OCI-LY7 (cell line): ENCODE measurements at regions not wholly inside any gene's neighbourhood (a gene's known extent, or its start where the extent isn't known, plus 50 kb on each side); places are given as distances from the start of the nearest gene placed in this dataset.

Source experiments
- BruUV-seq: library from RNA; stranded (reverse); fragments of 400-500 nt; replicated peaks from 2 replicates; lab custom pipeline; 2021; lab: Mats Ljungman, UMichigan
- CTCF ChIA-PET: fragments of 300-600 bp; sonication (Branson Sonifier 250); formaldehyde crosslinking; loops from one replicate; lab custom pipeline; 2022; ENCODE audit warnings: antibody characterized with exemption; ENCODE audit not compliant: unreplicated experiment; lab: Charles Lee
- POLR2A ChIA-PET: fragments of 300-600 bp; sonication (Branson Sonifier 250); formaldehyde crosslinking; loops from one replicate; lab custom pipeline; 2022; ENCODE audit warnings: antibody characterized with exemption; lab: Charles Lee
- DNase-seq: peaks from one replicate; pipeline ENCODE4 v3.0.0-alpha.2; 2015; ENCODE audit warnings: low spot score
- H2AFZ ChIP-seq: fragments of 200-600 bp; sonication (generic), shearing (Covaris generic); 2 replicates; pipeline ENCODE4 v1.6.1; 2014; ENCODE audit warnings: mild to moderate bottlenecking, antibody characterized with exemption, low read length, moderate library complexity
- H3K27ac ChIP-seq: fragments of 200-600 bp; sonication (generic); 2 replicates; pipeline ENCODE4 v1.5.1; 2014; ENCODE audit warnings: mixed run types, low read depth, mild to moderate bottlenecking, moderate library complexity, low read length, inconsistent platforms; ENCODE audit not compliant: poor library complexity, severe bottlenecking
- H3K36me3 ChIP-seq: fragments of 200-600 bp; sonication (generic); 2 replicates; pipeline ENCODE4 v1.6.1; 2014; ENCODE audit warnings: mild to moderate bottlenecking, antibody characterized with exemption, low read length, moderate library complexity, mixed read lengths; ENCODE audit not compliant: insufficient read depth
- H3K4me1 ChIP-seq: fragments of 200-600 bp; sonication (generic); 2 replicates; pipeline ENCODE4 v1.5.1; 2014; ENCODE audit warnings: mild to moderate bottlenecking, low read length; ENCODE audit not compliant: insufficient read depth, poor library complexity, severe bottlenecking
- H3K4me2 ChIP-seq: fragments of 200-600 bp; sonication (generic); 2 replicates; pipeline ENCODE4 v1.6.1; 2014; ENCODE audit warnings: mild to moderate bottlenecking, low read length
- H3K4me3 ChIP-seq: fragments of 200-600 bp; sonication (generic); 2 replicates; pipeline ENCODE4 v1.5.1; 2014; ENCODE audit warnings: mild to moderate bottlenecking, low read depth, low read length; ENCODE audit not compliant: poor library complexity, severe bottlenecking
- H3K79me2 ChIP-seq: fragments of 200-600 bp; sonication (generic); 2 replicates; pipeline ENCODE4 v1.6.1; 2016; ENCODE audit warnings: low read depth, mild to moderate bottlenecking, low read length, moderate library complexity, mixed read lengths; ENCODE audit not compliant: insufficient read depth
- H3K9me2 ChIP-seq: fragments of 200-600 bp; sonication (generic); 2 replicates; pipeline ENCODE4 v1.6.1; 2016; ENCODE audit warnings: mild to moderate bottlenecking, low read length, mixed read lengths; ENCODE audit not compliant: insufficient read depth
- H3K9me3 ChIP-seq: fragments of 200-600 bp; sonication (generic); 2 replicates; pipeline ENCODE4 v1.6.1; 2014; ENCODE audit warnings: mild to moderate bottlenecking, mixed run types, low read length, mixed read lengths
- H4K20me1 ChIP-seq: fragments of 200-600 bp; sonication (generic); 2 replicates; pipeline ENCODE4 v1.6.1; 2014; ENCODE audit warnings: mild to moderate bottlenecking, antibody characterized with exemption, low read length, moderate library complexity, mixed read lengths; ENCODE audit not compliant: insufficient read depth
- EZH2phosphoT487 ChIP-seq: fragments of 200-600 bp; sonication (generic); IDR thresholded peaks from 2 replicates; pipeline ENCODE4 v1.6.1; 2018; ENCODE audit warnings: low read depth, borderline replicate concordance, mild to moderate bottlenecking, mixed run types, antibody characterized with exemption, low read length, moderate library complexity, mixed read lengths
- intact Hi-C: fragments of 100-400 bp; cut with micrococcal nuclease; formaldehyde crosslinking; loops from one replicate; pipeline ENCODE4 v1.10.0; 2022; ENCODE audit not compliant: unreplicated experiment
- TF ChIP-seq, protein P1 (sequence below): fragments of 200-600 bp; sonication (generic); conservative IDR thresholded peaks from 2 replicates; pipeline ENCODE4 v1.5.1; 2014; ENCODE audit warnings: mild to moderate bottlenecking, antibody characterized with exemption, low read length, moderate library complexity, mixed read lengths

DNA sequence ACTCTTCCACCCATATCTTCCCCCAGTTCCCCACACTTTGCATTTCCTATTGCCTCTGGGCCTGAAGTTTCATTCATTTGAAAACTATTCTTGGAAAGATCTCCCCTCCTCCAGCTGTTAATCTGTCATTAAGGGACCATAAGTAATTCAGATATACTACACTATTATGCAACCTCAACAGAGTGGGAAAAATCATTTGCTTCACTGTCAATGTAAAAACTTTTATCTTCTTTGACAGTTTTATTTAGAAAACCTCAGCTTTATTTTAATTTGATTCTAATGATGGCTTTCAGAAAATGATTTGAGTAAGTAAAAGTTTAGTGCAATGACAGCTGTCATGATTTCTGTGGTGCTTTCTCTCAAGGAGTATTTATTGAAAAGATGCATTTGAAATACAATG is 435.3 kb upstream of the KCNMB2 start:
- DNase-seq, result no peak
- no peaks in the 10 kb centered on the region for H4K20me1 ChIP-seq
- no peak overlapping the region for H3K4me3 ChIP-seq
- no peak overlapping the region for H2AFZ ChIP-seq
- no peaks in the 10 kb centered on the region for H3K79me2 ChIP-seq
- no peaks in the 10 kb centered on the region for H3K9me3 ChIP-seq
- no peak overlapping the region for H3K27ac ChIP-seq
- H3K4me1 ChIP-seq, result no peaks in the 10 kb centered on the region
- CTCF ChIA-PET, result no interaction called here
- no peak overlapping the region for H3K4me2 ChIP-seq
- no peaks in the 10 kb centered on the region for H3K36me3 ChIP-seq
- intact Hi-C loops, result no loop called here
- BruUV-seq, result no TSS peak
- POLR2A ChIA-PET, result interaction anchor here (0.7 kb wide), 1 partner anchor 544 kb away, joined by 3 read pairs; no protein-coding TSS in a partner anchor
- TF ChIP-seq EZH2phosphoT487, result no peak
- TF ChIP-seq, protein P1, sequence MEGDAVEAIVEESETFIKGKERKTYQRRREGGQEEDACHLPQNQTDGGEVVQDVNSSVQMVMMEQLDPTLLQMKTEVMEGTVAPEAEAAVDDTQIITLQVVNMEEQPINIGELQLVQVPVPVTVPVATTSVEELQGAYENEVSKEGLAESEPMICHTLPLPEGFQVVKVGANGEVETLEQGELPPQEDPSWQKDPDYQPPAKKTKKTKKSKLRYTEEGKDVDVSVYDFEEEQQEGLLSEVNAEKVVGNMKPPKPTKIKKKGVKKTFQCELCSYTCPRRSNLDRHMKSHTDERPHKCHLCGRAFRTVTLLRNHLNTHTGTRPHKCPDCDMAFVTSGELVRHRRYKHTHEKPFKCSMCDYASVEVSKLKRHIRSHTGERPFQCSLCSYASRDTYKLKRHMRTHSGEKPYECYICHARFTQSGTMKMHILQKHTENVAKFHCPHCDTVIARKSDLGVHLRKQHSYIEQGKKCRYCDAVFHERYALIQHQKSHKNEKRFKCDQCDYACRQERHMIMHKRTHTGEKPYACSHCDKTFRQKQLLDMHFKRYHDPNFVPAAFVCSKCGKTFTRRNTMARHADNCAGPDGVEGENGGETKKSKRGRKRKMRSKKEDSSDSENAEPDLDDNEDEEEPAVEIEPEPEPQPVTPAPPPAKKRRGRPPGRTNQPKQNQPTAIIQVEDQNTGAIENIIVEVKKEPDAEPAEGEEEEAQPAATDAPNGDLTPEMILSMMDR, result no peak
- H3K9me2 ChIP-seq, result no peaks in the 10 kb centered on the region

DNA sequence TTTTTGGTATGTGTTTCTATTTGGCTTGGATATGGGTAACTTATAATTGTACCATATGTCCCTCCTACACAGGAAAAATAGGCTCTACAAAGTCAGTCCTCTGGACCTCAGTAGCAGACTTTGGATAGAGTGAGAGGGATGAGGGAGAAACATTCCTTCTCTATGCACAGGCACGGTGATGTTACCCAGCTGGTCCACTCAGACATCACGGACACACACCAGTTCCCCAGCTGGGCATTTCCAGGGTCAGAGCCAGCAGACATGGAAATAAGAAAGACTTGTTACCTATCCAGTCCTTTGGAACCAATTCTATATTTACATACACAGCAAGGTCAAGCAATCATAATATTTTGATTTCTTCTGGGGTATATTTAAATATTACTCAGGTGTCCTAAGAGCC is 433.1 kb upstream of the KCNMB2 start:
- Histone ChIP-seq H3K9me2 (no peaks in the 10 kb centered on the region), H3K9me3 (no peaks in the 10 kb centered on the region), H3K27ac (no peak overlapping the region), H3K4me1 (no peaks in the 10 kb centered on the region), H3K4me3 (no peak overlapping the region), H2AFZ (no peak overlapping the region), H3K4me2 (no peak overlapping the region), H3K79me2 (no peaks in the 10 kb centered on the region), H4K20me1 (no peaks in the 10 kb centered on the region), H3K36me3 (no peaks in the 10 kb centered on the region)
- DNase-seq, result no peak
- CTCF ChIA-PET, result no interaction called here
- POLR2A ChIA-PET, result no interaction called here
- TF ChIP-seq EZH2phosphoT487, result no peak
- TF ChIP-seq, protein P1, result no peak
- BruUV-seq, result no TSS peak
- intact Hi-C loops, result no loop called here

DNA sequence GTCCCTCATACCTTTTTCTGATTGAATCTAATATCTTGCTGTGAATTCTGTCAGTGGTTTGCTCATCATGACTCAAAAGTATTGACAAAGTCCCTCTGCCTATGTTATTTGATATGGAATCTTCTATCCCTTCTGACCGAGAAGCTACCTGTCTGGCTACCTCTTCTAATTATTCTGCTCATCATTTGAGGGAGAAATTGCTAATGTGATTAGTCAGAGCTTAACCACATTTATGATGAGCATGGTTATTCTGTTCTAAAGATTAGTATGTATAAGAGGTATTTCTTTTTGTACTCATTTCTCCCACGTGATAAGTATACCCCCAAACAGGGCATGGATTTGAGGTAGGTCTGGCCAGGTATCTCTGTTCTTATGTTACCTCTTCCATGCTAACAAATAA is 428.4 kb upstream of the KCNMB2 start:
- POLR2A ChIA-PET, result no interaction called here
- no peaks in the 10 kb centered on the region for H4K20me1 ChIP-seq
- DNase-seq, result no peak
- CTCF ChIA-PET, result no interaction called here
- no peaks in the 10 kb centered on the region for H3K9me2 ChIP-seq
- no peaks in the 10 kb centered on the region for H3K9me3 ChIP-seq
- no peak overlapping the region for H3K4me2 ChIP-seq
- intact Hi-C loops, result no loop called here
- TF ChIP-seq, protein P1, result no peak
- TF ChIP-seq EZH2phosphoT487, result no peak
- H2AFZ ChIP-seq, result no peak overlapping the region
- no peaks in the 10 kb centered on the region for H3K4me1 ChIP-seq
- no peak overlapping the region for H3K4me3 ChIP-seq
- BruUV-seq, result no TSS peak
- no peaks in the 10 kb centered on the region for H3K79me2 ChIP-seq
- H3K36me3 ChIP-seq, result no peaks in the 10 kb centered on the region
- H3K27ac ChIP-seq, result no peak overlapping the region
